ENCODE measurements at regions not wholly inside any gene's neighbourhood (a gene's known extent, or its start where the extent isn't known, plus 50 kb on each side); places are given as distances from the start of the nearest gene placed in this dataset.

DNA sequence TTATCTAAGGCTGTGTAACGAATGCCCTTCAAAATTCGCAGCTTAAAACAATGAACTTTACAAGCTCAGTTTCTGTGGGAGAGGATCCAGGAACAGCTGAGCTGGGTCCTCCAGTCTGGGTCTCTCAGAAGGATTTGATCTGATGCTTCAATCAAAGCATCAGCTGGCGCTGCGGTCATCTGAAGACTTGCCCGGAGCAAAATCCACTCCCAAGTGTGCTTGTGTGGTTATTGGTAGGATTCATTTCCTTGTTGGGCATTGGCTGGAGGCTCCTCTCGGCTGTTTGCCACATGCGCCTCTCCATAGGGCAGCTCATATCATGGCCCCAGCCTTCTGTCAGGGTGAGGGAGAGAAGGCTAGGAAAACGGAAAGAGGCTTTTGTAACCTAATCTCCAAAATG is 269.3 kb upstream of the CHD6 start:
- TF ChIP-seq, protein P1, sequence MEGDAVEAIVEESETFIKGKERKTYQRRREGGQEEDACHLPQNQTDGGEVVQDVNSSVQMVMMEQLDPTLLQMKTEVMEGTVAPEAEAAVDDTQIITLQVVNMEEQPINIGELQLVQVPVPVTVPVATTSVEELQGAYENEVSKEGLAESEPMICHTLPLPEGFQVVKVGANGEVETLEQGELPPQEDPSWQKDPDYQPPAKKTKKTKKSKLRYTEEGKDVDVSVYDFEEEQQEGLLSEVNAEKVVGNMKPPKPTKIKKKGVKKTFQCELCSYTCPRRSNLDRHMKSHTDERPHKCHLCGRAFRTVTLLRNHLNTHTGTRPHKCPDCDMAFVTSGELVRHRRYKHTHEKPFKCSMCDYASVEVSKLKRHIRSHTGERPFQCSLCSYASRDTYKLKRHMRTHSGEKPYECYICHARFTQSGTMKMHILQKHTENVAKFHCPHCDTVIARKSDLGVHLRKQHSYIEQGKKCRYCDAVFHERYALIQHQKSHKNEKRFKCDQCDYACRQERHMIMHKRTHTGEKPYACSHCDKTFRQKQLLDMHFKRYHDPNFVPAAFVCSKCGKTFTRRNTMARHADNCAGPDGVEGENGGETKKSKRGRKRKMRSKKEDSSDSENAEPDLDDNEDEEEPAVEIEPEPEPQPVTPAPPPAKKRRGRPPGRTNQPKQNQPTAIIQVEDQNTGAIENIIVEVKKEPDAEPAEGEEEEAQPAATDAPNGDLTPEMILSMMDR (conservative IDR thresholded peaks at IDR 0.05; ENCODE audit: low read depth, low read length), result no peak
- no peak for TF ChIP-seq EZH2 (IDR thresholded peaks at IDR 0.05; ENCODE audit: borderline replicate concordance, low read depth, low read length, poor library complexity, severe bottlenecking)

DNA sequence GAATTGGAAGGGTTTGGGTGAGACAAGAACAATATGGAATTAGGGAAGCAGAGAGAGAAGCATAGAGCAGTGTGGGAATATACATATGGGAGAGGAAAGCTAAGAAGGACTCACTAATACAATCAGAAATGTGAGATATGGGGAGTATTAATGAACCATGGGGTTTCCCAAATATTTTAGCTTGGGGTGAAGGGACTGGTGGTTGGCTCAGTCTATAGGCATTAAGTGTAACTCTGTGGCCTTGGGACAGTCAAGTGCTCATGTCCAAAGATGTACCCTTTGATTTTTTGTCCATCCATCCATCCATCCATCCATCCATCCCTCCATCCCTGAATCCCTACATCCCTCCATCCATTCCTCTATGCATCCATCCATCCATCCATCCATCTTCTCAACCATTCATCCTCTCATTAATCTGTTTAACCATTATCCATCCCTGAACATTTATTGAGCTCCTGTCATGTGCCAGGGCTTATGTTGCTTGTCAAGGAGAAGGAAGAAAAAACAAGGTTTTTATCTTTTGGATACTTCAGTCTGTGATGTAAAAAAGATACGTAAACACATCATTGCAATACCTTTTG is 263.4 kb upstream of the CHD6 start:
- no peak for DNase-seq (ENCODE audit: low spot score)
- H3K4me1 ChIP-seq (ENCODE audit: insufficient read depth, low read length, poor library complexity, severe bottlenecking), result no peaks in the 10 kb centered on the region
- CTCF ChIA-PET, result no interaction called here
- peaks cover 50% of the 10 kb centered on the region for H3K27me3 ChIP-seq (replicated peaks; ENCODE audit: insufficient read depth, low read depth, low read length, poor library complexity)
- POLR2A ChIA-PET (ENCODE audit: low non-redundant PET), result no interaction called here
- intact Hi-C loops (cut with micrococcal nuclease; ENCODE audit: unreplicated experiment), result loop anchor here (10.0 kb wide), 1 partner anchor 57 kb away; no protein-coding TSS in a partner anchor
- TF ChIP-seq, protein P1 (conservative IDR thresholded peaks at IDR 0.05; ENCODE audit: low read depth, low read length), result no peak
- TF ChIP-seq EZH2 (IDR thresholded peaks at IDR 0.05; ENCODE audit: borderline replicate concordance, low read depth, low read length, poor library complexity, severe bottlenecking), result no peak
- H3K36me3 ChIP-seq (ENCODE audit: insufficient read depth, low read length, poor library complexity, severe bottlenecking), result no peaks in the 10 kb centered on the region
- no TSS peak for BruUV-seq (replicated peaks)
- no peaks in the 10 kb centered on the region for H3K9me3 ChIP-seq (ENCODE audit: low read depth, low read length, poor library complexity, severe bottlenecking)
- H3K4me3 ChIP-seq (ENCODE audit: low read depth, low read length, poor library complexity, severe bottlenecking), result no peak overlapping the region
- no peak overlapping the region for H3K27ac ChIP-seq (ENCODE audit: low read depth, low read length, poor library complexity, severe bottlenecking)

More for the DNA sequence above, 269.3 kb upstream of the CHD6 start:
- Histone ChIP-seq H3K4me1 (ENCODE audit: insufficient read depth, low read length, poor library complexity, severe bottlenecking) (no peaks in the 10 kb centered on the region), H3K36me3 (ENCODE audit: insufficient read depth, low read length, poor library complexity, severe bottlenecking) (no peaks in the 10 kb centered on the region), H3K4me3 (ENCODE audit: low read depth, low read length, poor library complexity, severe bottlenecking) (no peak overlapping the region), H3K27me3 (replicated peaks; ENCODE audit: insufficient read depth, low read depth, low read length, poor library complexity) (peaks cover 11% of the 10 kb centered on the region), H3K9me3 (ENCODE audit: low read depth, low read length, poor library complexity, severe bottlenecking) (no peaks in the 10 kb centered on the region), H3K27ac (ENCODE audit: low read depth, low read length, poor library complexity, severe bottlenecking) (no peak overlapping the region)
- CTCF ChIA-PET, result no interaction called here
- intact Hi-C loops (cut with micrococcal nuclease; ENCODE audit: unreplicated experiment), result loop anchor here (5.0 to 10.0 kb wide), 2 partner anchors 63 to 1300 kb away; partner anchors contain the start of gene PTPRT
- DNase-seq (ENCODE audit: low spot score), result no peak
- no TSS peak for BruUV-seq (replicated peaks)
- POLR2A ChIA-PET (ENCODE audit: low non-redundant PET), result no interaction called here

DNA sequence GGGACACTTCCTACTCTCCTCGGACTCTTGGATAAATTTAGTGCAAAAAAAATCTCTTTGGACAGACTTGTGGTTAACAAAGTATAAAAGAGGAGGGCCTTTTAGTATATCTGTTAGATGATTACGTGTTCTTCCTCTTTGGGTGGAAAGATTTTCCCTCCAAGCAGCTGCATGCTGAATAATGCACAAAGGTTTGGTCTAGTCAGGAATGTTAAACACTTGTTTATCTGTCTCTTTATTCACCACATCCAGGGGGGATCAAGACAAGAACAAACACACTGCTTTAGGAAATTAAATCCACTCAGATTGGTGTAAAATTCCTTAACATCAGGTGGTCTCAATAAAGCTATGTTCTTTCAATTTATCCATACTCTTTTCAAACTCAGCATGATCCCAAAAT is 260.9 kb upstream of the CHD6 start:
- DNase-seq (ENCODE audit: low spot score), result no peak
- POLR2A ChIA-PET (ENCODE audit: low non-redundant PET), result no interaction called here
- Histone ChIP-seq H3K27ac (ENCODE audit: low read depth, low read length, poor library complexity, severe bottlenecking) (no peak overlapping the region), H3K27me3 (replicated peaks; ENCODE audit: insufficient read depth, low read depth, low read length, poor library complexity) (peaks cover 64% of the 10 kb centered on the region), H3K4me3 (ENCODE audit: low read depth, low read length, poor library complexity, severe bottlenecking) (no peak overlapping the region), H3K36me3 (ENCODE audit: insufficient read depth, low read length, poor library complexity, severe bottlenecking) (no peaks in the 10 kb centered on the region), H3K9me3 (ENCODE audit: low read depth, low read length, poor library complexity, severe bottlenecking) (no peaks in the 10 kb centered on the region), H3K4me1 (ENCODE audit: insufficient read depth, low read length, poor library complexity, severe bottlenecking) (no peaks in the 10 kb centered on the region)
- TF ChIP-seq EZH2 (IDR thresholded peaks at IDR 0.05; ENCODE audit: borderline replicate concordance, low read depth, low read length, poor library complexity, severe bottlenecking), result no peak
- TF ChIP-seq, protein P1 (conservative IDR thresholded peaks at IDR 0.05; ENCODE audit: low read depth, low read length), result no peak
- BruUV-seq (replicated peaks), result no TSS peak
- intact Hi-C loops (cut with micrococcal nuclease; ENCODE audit: unreplicated experiment), result no loop called here
- CTCF ChIA-PET, result no interaction called here
